IPS-NIHi7 (cell line): ENCODE measurements at regions not wholly inside any gene's neighbourhood (a gene's known extent, or its start where the extent isn't known, plus 50 kb on each side); places are given as distances from the start of the nearest gene placed in this dataset.
"Not testable (repeated sequence)": the region's sequence is repeated elsewhere in the genome, so short reads cannot be mapped to it uniquely, and the experiment has no call there.

Experiments used
- DNase-seq: peaks from one replicate; pipeline ENCODE4 v3.0.0; 2012; ENCODE audit warnings: mixed read lengths; ENCODE audit errors: extremely low spot score

DNA sequence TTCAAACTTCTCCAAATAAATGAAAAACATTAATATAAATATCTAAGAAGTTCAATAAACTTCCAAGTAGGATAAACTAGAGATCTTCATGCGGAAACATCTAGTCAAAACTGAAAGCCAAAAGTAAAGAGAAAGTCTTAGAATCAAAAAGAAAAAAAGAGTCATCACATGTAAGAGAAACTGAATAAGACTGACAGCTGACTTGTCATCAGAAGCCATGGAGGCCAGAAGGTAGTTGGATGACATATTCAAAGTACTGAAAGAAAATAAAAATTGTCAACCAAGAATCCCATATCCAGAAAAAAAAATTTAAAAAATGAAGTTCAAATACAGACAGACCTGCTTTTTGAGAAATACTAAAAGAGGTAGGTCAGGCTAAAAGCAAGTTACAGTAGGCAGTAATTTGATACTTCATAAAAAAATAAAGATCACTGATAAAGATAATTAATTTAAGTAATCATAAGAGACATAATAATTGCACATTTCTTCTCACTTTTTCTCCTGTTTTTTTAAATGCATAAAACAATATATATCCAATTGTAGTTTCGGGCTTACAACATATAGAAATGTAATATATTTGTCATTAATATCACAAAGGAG lies 327.6 kb upstream of the PCDH9 start:
- DNase-seq: no peak

DNA sequence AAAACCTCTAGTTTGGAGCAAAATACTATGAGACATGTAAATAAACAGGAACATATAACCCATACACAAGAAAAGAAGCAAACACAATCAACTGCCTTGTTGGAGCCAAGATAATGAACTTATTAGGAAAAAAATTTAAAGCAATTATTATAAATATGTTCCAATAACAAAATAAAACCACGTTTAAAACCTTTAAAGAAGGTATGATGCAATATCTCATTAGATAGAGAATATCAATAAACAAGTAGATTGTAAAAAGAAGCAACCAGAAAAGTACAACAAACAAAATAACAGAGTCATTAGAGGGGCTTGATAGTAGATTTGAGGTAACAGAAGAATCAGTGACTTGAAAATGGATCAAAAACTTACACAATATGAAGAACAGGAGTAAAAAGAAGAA lies 327.0 kb upstream of the PCDH9 start:
- no peak for DNase-seq

DNA sequence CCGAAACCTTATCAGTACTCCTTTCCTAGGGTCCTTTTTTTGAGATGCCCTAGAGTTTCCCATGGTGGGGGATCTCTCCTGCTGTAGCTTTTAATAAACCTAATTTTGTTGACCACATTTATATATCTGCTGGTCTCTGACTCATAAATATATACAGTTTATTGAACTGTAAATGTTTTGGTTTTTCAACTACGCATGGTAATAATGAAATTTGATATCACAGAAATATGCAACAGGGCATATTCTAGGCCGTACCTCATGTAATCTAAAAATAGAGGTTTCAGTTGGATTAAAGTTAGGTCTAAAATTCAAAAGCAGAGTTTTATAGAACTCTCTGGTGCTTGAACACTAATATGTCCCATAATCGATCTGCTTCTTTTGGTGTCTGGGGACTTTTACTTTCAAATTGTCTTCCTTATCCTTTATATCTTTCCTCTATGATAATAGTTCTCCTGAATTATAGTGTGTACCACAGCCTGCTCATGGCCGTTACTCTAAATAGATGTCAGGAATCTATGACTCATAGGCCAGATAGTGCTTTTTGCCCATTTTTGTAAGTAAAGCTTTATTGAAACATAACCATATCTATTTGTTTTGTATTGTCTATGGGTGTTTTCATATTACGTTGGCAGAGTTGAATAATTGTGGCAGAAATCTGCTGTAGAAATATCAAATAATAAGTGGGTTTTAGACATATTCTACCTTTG lies 324.8 kb upstream of the PCDH9 start:
- DNase-seq: no peak

DNA sequence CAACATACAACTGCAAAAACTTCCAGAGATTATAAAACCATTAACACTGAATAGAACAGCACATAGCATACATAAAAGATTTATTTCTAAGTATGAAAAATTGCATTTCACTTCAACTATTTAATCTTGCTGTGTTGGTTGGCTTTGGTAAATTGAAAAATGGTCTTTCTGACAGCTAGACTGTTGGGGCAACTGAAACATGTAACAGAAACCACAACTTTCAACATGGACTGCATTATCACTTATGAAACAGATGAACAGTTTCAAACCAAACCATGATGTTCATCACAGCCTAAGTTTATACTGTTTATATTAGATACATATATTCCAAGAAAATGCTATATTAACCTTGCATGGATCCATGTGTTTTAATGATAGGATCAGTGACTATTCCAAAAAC lies 324.1 kb upstream of the PCDH9 start:
- no peak for DNase-seq

DNA sequence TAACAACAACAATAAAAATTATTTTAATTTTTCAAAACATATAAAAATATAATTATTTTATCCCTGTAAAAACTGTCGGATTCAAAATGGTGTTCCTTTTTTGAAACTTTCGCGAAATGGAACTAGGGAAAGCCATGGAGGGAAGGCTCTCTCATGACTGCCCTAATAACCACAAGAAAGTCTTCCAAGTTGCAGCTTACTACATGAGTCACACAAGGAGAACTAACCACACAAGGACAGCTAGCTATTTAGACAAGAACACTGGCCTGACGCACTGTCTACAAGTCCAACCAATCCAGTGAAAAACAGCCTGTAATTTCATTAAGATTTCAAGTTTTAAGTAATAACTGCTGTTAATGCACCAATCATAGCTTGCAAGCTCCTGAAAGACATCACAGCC lies 319.2 kb upstream of the PCDH9 start:
- no peak for DNase-seq

DNA sequence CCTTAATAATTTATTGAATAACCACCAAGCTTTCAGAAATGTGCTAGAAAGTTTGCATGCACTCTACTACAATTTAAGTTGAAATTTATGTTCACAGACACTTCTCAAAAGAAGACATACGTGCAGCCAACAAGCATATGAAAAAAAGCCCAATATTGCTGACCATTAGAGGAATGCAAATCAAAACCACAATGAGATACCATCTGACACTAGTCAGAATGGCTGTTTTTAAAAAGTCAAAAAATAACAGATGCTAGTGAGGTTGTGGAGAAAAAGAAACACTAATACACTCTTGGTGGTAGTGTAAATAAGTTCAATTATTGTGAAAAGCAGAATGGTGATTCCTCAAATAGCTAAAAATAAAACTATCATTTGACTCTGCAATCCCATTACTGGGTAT lies 308.8 kb upstream of the PCDH9 start:
- no peak for DNase-seq

DNA sequence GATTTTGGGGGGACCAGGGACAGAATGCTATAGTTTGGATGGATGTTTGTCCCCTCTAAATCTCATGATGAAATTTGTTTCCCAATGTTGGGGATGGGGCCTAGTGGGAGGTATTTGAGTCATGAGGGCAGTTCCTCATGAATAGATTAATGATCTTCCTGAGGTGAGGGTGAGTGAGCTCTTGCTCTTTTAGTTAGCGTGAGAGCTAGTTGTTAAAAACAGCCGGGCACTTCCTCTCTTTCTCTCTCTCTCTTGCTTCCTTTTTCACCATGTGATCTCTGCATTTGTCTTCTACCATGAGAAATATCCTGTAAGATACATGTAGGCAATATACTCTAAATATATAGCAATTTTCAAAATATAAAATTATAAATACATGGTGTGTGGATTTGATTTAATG lies 290.8 kb upstream of the PCDH9 start:
- no peak for DNase-seq

DNA sequence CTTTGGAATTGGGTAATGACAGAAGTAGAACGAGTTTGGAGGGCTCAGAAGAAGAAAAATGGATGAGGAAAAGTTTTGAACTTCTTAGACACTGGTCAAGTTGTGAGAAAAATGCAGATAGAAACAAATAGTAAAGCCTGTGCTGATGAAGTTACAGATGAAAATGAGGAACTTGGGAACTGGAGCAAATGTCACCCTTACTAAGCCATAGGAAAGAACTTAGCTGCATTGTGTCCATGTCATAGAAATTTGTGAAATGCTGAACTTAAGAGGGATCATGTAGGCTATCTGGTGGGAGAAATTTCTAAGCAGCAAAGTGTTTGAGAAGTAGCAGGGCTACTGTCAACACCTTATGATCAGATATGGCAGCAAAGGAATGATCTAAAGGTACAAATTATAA lies 289.2 kb upstream of the PCDH9 start:
- DNase-seq: no peak

DNA sequence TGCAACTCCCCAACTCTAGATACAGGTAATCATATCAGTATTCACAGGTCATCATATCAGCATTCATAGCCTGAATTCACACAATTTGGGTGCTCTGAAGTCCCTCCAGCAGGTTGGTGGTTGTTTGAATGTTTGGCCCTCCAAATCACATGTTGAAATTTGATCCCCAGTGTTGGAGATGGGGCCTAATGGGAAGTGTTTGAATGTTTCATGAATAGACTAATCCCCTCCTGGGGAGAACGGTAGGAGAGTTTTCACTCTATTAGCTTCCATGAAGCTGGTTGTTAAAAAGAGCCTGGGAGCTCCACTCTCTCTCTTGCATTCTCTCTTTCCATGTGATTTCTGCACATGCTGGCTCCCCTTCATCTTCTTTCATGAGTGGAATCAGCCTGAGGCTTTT lies 288.6 kb upstream of the PCDH9 start:
- DNase-seq: peak; percentile 12

DNA sequence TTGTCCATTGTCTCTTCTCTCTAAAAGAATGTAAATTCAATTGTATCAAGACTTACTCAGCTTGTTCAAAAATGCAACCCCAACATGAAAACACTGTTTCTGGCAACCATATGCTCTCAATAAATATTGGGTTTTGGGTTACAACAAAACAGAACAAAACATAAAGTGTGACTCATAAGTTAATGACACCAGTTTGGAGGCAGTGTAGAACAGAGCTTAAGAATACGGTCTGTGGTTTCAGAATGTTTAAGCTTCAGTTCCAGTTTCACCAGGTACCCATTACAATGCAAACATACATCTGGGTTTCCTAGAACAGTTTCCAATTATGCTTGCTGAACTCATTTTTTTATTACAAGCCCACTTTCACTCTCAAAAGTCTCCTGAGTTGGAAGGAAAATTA lies 285.8 kb upstream of the PCDH9 start:
- no peak for DNase-seq

DNA sequence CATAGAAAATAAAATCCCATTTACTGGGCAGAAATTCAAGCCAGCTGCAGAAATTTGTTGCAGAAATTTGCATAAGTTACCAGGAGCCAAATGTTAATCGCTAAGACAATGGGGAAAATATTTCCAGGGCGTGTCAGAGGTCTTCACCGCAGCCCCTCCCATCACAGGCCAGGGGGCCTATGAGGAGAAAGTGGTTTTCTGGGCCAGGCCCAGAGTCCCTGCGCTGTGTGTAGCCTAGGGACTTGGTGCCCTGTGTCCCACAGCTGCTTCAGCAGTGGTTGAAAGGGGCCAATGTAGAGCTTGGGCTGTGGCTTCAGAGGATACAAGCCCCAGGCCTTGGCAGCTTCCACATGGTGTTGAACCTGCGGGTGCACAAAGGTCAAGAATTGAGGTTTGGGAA lies 278.9 kb upstream of the PCDH9 start:
- no peak for DNase-seq

DNA sequence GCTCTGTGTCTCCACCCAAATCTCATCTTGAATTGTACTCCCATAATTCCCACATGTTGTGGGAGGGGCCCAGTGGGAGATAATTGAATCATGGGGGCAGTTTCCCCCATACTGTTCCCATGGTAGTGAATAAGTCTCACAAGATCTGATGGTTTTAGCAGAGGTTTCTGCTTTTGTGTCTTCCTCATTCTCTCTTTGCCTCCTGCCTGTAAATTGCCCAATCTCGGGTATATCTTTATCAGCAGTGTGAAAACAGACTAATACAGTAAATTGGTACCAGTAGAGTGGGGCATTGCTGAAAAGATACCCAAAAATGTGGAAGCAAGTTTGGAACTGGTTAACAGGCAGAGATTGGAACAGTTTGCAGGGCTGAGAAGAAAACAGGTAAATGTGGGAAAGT lies 278.1 kb upstream of the PCDH9 start:
- DNase-seq: not testable (repeated sequence)

DNA sequence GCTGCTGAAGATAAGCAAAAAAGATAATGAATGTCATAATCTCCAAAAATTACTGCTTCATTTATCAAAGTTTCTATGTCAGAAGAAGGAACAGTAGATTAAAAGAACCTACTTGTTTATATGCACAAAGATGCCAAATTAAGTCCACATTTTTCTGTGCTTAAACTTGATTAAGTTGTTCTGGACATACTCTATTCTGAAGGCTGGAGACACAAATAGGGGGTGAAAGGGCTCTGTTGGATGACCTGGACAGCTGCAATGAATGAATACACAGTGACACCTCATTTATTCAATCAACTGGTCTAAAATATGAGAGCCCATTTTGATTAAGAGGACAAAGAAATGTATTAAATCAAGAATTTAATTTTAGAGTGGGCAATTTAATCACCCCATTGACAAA lies 276.3 kb upstream of the PCDH9 start:
- DNase-seq: no peak

DNA sequence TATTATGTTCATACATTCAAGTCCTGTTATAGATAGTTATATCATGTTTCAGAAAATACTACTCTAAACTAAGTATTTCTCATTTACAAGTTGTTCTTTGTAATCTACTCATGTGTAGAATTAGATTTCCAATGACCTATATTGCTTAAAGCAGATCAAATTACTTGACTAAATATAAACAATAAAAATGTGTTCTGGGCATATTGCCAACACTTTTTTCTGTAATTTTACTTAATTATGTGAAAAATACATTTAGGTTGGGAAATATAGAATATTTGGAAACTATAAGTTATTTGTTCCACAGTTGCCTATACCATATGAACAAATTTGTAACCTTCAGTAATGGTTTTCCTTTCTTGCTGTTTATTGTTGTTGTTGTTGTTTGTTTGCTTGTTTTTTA lies 275.2 kb upstream of the PCDH9 start:
- DNase-seq: no peak

DNA sequence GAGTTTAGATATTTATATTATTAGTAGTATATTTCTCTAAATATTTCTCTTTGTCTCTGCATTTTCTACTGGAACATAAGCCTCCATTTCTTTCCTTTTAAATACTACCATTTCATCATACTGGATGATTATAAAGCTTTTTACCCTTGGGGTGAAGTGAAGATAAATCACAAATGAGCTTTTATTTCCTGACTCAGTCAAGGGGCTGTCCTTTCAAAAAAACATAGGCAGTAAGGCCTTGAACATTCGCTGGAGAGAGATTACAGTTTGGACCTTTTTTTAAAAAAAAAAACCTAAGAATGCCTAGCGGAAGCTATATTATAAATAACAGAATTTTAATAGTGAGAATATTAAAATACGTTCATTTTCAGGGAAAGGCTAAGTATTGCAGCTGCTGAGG lies 268.8 kb upstream of the PCDH9 start:
- no peak for DNase-seq

DNA sequence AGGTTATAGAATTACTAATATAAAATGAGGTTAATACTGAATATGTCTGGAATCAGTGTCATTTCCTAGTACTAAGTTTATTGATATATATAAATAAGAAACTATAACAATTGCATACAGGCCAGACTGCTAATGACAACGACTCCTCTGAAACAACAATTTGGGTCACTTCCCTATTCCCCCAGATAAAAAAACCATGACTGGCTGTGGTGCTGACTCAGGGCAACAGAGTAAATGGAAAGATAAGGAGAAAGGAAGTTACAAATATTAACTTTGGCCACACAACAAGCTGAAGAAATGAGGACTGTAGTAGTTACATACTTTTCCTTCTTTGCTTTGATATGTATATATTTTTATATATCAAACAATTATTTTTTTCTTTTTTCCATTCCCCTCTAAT lies 263.7 kb upstream of the PCDH9 start:
- DNase-seq: no peak

DNA sequence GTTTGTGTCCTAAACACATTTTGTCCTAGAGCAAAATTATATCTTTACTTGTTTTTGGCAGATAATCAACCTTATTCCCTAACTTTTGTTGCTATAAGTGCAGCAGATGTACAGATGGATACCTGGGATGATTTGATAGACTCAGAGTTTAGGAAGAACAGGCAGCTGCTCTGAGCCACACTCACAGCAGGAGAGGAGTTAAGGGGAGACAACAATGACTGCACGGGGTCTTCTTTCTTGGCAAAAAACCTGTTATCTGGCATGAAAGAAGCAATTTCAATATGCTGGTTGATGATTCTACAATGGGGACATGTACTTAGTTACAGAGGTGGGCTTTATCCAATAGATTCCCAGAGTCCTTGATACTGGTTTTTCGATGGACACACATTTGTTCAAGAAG lies 258.9 kb upstream of the PCDH9 start:
- no peak for DNase-seq

DNA sequence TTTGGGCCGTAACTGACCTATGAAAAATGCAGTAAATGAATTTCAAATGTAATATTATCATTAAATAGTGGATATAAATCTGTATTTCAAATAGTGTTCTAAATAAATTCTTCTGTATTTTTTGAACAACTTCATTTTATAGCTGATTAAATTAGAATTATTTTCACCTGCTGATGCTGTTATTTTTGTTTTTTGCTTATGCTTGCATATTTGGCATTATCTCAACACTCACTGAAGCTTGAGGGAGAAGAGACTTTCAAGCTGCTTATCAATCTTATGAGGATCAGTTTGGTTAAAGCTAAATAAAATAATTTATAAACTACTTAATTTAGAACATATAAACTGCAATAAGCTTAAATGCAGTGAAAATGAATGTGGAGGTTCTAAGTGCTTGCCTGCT lies 251.3 kb upstream of the PCDH9 start:
- no peak for DNase-seq

DNA sequence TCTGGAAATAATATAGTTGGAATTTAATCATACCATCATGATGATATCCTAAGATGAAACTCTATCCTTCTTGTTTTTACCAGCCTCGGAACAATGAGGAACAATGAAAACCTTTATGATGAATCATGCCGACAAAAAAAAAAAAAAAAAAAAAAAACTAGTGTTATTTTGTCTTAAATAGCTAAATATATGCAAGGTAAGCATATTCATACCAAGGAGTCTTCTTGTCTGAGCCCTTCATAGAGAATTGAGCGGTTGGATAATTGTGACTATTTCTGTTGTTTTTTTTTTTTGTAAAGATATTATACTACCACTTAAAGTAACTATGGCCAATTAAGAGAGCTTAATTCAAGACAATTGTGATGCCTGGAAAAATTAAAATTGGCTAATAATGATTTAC lies 244.0 kb upstream of the PCDH9 start:
- no peak for DNase-seq

DNA sequence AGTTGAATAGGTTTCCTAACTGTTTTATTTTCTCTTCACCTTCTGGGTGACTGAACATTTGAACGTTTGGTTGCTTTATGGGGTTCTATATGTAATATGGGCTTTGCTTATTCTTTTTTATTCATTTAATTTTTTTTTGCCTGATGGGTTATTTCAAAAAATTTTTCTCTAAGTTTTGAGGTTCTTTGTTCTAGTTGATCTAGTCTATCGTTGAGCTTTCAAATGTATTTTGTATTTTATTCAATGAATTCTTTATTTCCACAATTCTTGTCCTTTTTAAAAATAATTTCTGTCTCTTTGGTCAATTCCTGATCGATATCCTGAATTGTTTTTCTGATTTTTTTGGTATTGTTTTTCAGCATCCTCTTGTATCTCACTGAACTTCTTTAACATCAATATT lies 239.5 kb upstream of the PCDH9 start:
- DNase-seq: no peak

DNA sequence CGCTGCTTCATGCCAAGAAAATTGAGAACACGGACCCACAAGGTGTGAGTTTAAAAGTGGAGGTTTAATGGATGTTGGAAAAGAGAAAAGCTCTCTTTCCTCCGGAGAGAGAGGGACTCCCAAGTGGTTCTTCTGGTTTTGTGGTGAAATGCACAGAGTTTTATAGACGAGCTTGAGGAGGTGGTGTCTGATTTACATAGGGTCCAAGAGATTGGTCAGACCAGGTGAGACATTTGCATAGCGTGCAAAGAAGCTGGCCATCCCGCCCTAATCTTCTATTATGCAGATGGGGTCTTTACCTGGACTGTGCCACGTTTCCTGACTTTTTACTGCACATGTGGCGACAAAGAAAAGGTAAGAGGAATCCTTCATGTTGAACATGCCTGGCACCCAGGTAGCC lies 236.4 kb upstream of the PCDH9 start:
- no peak for DNase-seq

DNA sequence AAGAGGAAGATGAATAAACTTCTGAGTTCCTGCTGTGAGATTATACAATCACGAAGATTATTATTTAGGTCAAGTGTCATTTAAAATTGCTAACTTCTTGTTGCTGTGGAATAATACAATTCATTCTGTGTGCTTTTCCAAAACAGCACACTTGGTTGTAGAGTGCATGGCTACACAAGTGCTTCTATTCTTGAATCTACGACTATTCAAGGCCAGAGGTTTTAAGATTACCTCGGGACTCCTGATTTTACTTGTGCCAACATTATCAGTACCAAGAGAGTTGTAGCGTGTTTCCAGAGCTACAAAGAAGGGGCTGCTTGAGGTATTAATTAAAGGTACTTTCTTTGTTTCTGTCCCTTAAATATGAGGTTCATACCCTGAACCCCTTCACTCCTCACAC lies 234.0 kb upstream of the PCDH9 start:
- no peak for DNase-seq

DNA sequence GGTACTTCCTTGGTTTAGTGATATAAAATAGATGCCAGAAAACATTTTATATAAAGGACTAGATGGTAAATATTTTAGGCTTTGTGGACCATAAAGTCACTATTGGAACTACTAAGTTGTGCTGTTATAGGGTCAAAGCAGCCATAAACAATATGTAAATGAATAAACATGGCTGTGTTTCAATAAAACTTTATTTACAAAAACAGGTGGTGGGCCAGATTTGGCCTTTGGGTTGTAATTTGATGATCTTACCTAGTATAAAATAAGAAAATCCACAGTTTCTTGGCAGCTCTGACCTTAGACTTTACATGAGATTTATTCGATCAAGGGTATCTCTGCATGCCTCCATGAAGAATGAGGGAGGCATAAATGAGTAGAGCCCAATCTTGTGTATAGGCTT lies 232.0 kb upstream of the PCDH9 start:
- no peak for DNase-seq

DNA sequence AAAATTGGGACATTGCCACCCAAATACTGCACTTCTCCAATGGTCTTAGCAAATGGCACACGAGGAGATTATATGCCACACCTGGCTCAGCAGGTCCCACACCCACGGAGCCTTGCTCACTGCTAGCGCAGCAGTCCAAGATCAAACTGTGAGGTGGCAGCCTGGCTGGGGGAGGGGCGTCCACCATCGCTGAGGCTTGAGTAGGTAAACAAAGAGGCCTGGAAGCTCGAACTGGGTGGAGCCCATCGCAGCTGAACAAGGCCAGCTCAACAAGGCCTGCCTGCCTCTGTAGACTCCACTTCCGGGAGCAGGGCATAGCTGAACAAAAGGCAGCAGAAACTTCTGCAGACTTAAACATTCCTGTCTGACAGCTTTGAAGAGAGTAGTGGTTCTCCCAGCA lies 222.4 kb upstream of the PCDH9 start:
- DNase-seq: not testable (repeated sequence)
